HAP-1 (cell line): ENCODE measurements at regions not wholly inside any gene's neighbourhood (a gene's known extent, or its start where the extent isn't known, plus 50 kb on each side); places are given as distances from the start of the nearest gene placed in this dataset.

Source experiments
- DNase-seq, 2 experiments: peaks; one replicate each; pipeline ENCODE4 v3.0.0-alpha.2; 2016 to 2020; ENCODE audit warnings: low spot score in 2 of 2
- H3K27me3 ChIP-seq: fragments of 250-450 bp; sonication (Bioruptor Pico); 2 replicates; pipeline ENCODE4 v1.5.1; 2020; ENCODE audit warnings: low read depth, mild to moderate bottlenecking, moderate library complexity
- H3K36me3 ChIP-seq: fragments of 250-450 bp; sonication (Bioruptor Pico); replicated peaks from 2 replicates; pipeline ENCODE4 v1.5.1; 2020; ENCODE audit warnings: mild to moderate bottlenecking
- H3K4me1 ChIP-seq: fragments of 250-450 bp; sonication (Bioruptor Pico); 2 replicates; pipeline ENCODE4 v1.5.1; 2020; ENCODE audit warnings: mild to moderate bottlenecking
- H3K4me3 ChIP-seq: fragments of 250-450 bp; sonication (Bioruptor Pico); 2 replicates; pipeline ENCODE4 v1.5.1; 2020; ENCODE audit warnings: mild to moderate bottlenecking, moderate library complexity
- H3K9me3 ChIP-seq: fragments of 250-450 bp; sonication (Bioruptor Pico); 2 replicates; pipeline ENCODE4 v1.5.1; 2020; ENCODE audit warnings: mild to moderate bottlenecking, moderate library complexity
- in situ Hi-C: fragments of 300-500 bp; cut with MboI; formaldehyde crosslinking; loops from 3 replicates; pipeline ENCODE4 v1.14.3; 2020; ENCODE audit warnings: low sequenced_read_pairs, inconsistent platforms, mixed read lengths

DNA sequence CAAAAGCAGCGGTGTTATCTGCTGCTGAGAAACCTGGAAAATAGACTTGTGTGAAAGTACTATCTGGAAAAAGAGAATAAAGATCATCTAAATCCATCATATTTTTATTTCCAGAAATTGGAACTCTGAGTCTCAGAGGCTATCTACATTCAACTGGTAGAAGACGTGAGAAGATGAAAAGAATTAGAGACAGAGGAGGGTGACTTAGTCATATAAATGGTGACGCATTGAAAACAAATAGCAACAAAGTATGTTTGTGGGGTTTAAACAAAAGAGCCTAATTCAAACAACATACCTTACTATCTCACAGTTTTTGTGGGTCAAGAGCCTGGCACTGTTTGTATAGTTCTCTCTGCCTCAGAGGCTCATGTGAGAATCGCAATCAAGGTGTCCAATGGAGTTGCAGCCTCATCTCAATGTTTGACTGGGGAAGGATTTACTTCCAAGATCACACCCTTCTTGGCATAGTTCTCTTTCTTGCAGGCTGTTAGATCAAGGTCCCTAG, 757.1 kb upstream of the SLC35B3 start:
- Histone ChIP-seq H3K27me3 (no peaks in the 10 kb centered on the region), H3K4me3 (no peak overlapping the region), H3K9me3 (no peaks in the 10 kb centered on the region), H3K36me3 (no peaks in the 10 kb centered on the region), H3K4me1 (no peaks in the 10 kb centered on the region)
- no peak for DNase-seq
- in situ Hi-C loops: no loop called here

DNA sequence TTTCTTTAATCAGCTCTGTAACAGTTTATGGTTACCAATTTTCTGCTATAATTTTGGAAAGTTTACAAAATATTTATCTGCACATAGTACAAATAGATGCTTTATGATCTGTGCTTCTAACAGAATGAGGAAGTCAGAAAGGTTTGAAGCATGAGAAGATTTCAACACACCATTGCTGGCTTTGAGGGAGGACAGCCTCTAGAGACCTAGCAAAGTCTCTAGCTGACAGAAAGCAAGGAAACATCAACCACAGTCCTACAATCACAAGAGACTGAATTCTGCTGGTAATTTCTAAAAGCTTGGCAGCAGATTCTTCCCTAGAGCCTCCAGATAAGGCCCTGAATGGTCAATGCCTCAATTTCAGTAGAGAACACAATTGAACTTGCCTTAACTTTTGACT, 750.8 kb upstream of the SLC35B3 start:
- Histone ChIP-seq H3K36me3 (no peaks in the 10 kb centered on the region), H3K27me3 (no peaks in the 10 kb centered on the region), H3K4me3 (no peak overlapping the region), H3K9me3 (no peaks in the 10 kb centered on the region), H3K4me1 (no peaks in the 10 kb centered on the region)
- in situ Hi-C loops: no loop called here
- no peak for DNase-seq

DNA sequence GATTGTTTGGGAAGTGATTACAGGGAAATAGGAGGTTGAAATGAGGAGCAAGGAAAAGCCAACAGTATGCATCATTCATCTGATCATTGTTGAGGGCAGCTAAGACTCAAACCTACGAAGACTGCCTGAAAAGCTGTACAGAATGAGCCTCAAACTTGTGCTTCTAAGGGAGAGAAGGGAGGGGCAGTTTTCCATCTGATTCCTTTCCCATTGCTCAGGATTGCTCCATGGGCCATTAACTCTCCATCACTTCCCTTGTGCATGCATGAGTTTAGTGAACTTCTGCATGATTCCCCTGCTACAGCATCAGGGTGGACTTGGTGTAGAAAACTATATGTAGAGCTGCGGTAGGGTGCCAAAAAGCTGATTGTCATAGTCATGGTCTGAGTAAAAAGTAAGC, 742.7 kb upstream of the SLC35B3 start:
- Histone ChIP-seq H3K4me1 (no peaks in the 10 kb centered on the region), H3K9me3 (no peaks in the 10 kb centered on the region; the same call in 1 of the 2 replicates), H3K4me3 (no peak overlapping the region), H3K36me3 (no peaks in the 10 kb centered on the region), H3K27me3 (no peaks in the 10 kb centered on the region)
- DNase-seq: no peak
- in situ Hi-C loops: no loop called here

GRCh38 chr6:9173229-9173628, 737.9 kb upstream of the SLC35B3 start:
- Histone ChIP-seq H3K9me3 (no peaks in the 10 kb centered on the region; the same call in 1 of the 2 replicates), H3K27me3 (no peaks in the 10 kb centered on the region), H3K4me1 (no peaks in the 10 kb centered on the region), H3K4me3 (no peak overlapping the region), H3K36me3 (no peaks in the 10 kb centered on the region)
- no peak for DNase-seq
- in situ Hi-C loops: no loop called here

GRCh38 chr6:9172096-9172495, 736.8 kb upstream of the SLC35B3 start:
- no peaks in the 10 kb centered on the region for H3K4me1 ChIP-seq
- no peaks in the 10 kb centered on the region for H3K36me3 ChIP-seq
- no peak for DNase-seq
- in situ Hi-C loops: no loop called here
- H3K4me3 ChIP-seq: no peak overlapping the region
- H3K27me3 ChIP-seq: no peaks in the 10 kb centered on the region
- no peaks in the 10 kb centered on the region; the same call in 1 of the 2 replicates for H3K9me3 ChIP-seq

GRCh38 chr6:9168669-9169068, 733.3 kb upstream of the SLC35B3 start:
- no peaks in the 10 kb centered on the region for H3K4me1 ChIP-seq
- no peak for DNase-seq
- H3K27me3 ChIP-seq: no peaks in the 10 kb centered on the region
- in situ Hi-C loops: no loop called here
- no peaks in the 10 kb centered on the region for H3K36me3 ChIP-seq
- no peaks in the 10 kb centered on the region for H3K9me3 ChIP-seq
- no peak overlapping the region for H3K4me3 ChIP-seq

- no peaks in the 10 kb centered on the region for H3K4me1 ChIP-seq
- H3K4me3 ChIP-seq: no peak overlapping the region
- no peaks in the 10 kb centered on the region for H3K9me3 ChIP-seq
- no peaks in the 10 kb centered on the region for H3K27me3 ChIP-seq
- no peaks in the 10 kb centered on the region for H3K36me3 ChIP-seq
- DNase-seq: no peak
- in situ Hi-C loops: no loop called here
Measured at GRCh38 chr6:9161731-9162130, 726.4 kb upstream of the SLC35B3 start.

DNA sequence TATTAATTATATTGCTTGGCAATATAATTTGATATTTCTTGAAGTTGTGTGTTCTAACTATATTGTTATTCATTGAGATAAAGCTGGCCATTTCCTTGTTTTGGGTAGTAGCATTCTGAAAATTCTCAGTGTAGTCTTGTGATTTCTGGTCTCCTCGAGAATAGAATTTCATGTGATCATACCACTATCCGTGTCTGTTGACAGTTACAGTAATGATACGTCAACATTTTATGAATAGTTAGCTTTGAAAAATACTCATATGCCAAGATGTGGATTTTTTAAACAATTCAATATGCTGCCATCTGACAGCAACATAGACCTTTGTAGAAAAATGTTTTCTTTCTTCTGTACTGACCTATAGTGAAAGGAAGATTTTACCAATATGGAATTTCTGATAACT, 723.7 kb upstream of the SLC35B3 start:
- in situ Hi-C loops: no loop called here
- Histone ChIP-seq H3K9me3 (no peaks in the 10 kb centered on the region), H3K4me3 (no peak overlapping the region), H3K36me3 (no peaks in the 10 kb centered on the region), H3K4me1 (no peaks in the 10 kb centered on the region), H3K27me3 (no peaks in the 10 kb centered on the region)
- no peak for DNase-seq

DNA sequence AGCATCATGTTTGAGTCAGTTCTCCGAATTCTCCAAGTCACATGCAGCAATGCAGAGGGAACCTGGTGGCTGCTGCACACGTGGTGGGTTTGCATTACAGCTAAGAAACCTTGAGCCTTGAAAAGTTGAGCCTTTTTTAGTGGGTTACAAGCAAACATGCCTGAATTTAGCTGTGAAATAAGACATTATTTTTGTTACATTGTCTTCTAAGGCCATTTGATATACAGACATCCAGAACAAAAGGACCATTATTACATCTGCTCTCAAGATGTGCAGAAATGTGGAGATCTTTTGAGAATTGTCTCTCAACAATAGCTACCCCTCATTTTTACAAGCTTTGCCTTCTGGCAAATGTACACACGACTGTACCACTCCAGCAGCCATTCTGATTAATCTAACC, 720.5 kb upstream of the SLC35B3 start:
- no peaks in the 10 kb centered on the region for H3K9me3 ChIP-seq
- no peaks in the 10 kb centered on the region for H3K36me3 ChIP-seq
- in situ Hi-C loops: no loop called here
- no peak for DNase-seq
- no peaks in the 10 kb centered on the region for H3K4me1 ChIP-seq
- no peaks in the 10 kb centered on the region for H3K27me3 ChIP-seq
- no peak overlapping the region for H3K4me3 ChIP-seq

DNA sequence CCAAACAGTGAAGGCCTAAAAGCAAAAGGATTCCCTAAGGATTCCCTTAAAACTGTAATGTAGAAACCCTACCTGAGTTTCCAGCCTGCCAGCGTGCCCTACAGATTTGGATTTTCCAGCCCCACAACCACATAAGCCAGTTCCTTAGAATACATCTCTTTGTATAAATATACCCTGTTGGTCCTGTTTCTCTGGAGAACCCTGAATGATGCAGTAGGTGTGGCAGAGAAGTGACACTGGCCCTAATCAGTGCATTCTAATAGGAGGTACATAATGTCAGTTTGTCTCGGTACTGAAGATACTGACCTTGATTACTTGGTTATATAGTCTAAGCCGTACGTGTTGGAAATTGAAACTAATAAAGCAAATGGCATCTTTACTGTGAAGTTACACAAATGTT, 707.8 kb upstream of the SLC35B3 start:
- Histone ChIP-seq H3K4me1 (no peaks in the 10 kb centered on the region), H3K36me3 (no peaks in the 10 kb centered on the region), H3K27me3 (no peaks in the 10 kb centered on the region), H3K9me3 (no peaks in the 10 kb centered on the region), H3K4me3 (no peak overlapping the region)
- DNase-seq: no peak
- in situ Hi-C loops: no loop called here

DNA sequence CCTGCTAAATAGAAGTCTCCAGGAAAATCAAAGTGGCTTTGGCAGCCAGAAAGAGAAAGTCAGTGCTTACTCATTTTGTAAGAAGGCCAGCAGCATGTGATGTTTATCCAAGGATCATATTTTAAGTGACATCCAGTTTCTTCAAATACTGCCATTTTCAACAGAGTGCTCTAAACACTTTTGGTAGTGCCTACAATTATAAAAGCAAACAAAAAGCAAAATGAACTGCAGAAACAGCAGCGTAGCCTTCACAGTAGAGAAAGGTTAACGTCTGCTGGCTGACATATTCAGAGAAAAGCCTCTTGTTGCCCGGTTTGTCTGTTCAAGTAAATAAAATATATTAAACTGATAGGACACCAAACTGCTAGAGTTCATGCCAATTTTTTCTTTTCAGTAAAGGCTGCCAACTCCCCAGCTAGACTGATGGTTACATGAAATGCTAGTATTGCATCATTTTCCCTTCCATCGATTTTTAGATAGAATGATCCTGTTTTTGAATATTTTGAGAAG, 705.7 kb upstream of the SLC35B3 start:
- H3K4me1 ChIP-seq: no peaks in the 10 kb centered on the region
- H3K27me3 ChIP-seq: no peaks in the 10 kb centered on the region
- DNase-seq: no peak
- H3K36me3 ChIP-seq: no peaks in the 10 kb centered on the region
- H3K9me3 ChIP-seq: no peaks in the 10 kb centered on the region
- H3K4me3 ChIP-seq: no peak overlapping the region
- in situ Hi-C loops: no loop called here

GRCh38 chr6:9140172-9140571, 704.8 kb upstream of the SLC35B3 start:
- Histone ChIP-seq H3K4me3 (no peak overlapping the region), H3K4me1 (no peaks in the 10 kb centered on the region), H3K27me3 (no peaks in the 10 kb centered on the region), H3K9me3 (no peaks in the 10 kb centered on the region), H3K36me3 (no peaks in the 10 kb centered on the region)
- in situ Hi-C loops: no loop called here
- no peak for DNase-seq

DNA sequence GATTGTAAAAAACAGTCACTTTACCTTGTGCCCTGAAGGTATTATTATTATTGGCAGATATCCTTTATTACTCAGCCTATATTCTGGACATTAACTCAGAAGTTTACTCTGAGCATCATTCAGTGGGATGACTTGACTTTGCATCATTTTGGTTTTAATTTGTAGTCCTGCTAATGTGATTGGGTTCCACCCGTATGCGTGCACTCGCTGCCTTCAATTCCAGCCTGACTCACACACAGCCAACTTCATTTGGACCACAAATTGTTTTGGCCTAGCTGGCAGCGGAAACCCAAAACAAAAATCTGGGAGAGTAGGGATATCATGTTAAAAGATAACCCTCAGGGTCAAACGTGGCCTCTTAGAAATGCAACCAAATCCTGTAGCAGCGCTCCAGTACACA, 704.4 kb upstream of the SLC35B3 start:
- DNase-seq: no peak
- in situ Hi-C loops: no loop called here
- no peaks in the 10 kb centered on the region for H3K9me3 ChIP-seq
- H3K36me3 ChIP-seq: no peaks in the 10 kb centered on the region
- H3K4me3 ChIP-seq: no peak overlapping the region
- H3K27me3 ChIP-seq: no peaks in the 10 kb centered on the region
- H3K4me1 ChIP-seq: no peaks in the 10 kb centered on the region

DNA sequence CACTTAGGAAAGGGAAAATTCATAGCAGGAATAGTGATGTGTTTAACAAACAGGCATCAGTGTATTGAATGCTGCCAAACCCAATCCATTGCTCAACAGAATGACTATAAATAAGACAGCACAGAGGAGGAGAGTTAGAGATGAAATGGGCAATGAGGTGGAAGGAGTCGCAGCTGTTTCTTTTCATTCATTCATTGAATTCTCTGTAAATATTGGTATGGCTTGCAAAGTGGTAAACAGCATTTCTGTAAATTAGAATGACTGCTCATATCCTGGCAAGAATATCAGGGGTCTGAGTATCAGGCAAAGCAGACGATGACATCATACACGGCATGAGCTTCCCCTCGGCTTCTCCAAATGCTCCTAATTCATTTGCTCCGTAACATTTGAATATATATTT, 703.6 kb upstream of the SLC35B3 start:
- DNase-seq: no peak

GRCh38 chr6:9136141-9136822, 700.9 kb upstream of the SLC35B3 start:
- Histone ChIP-seq H3K4me3 (no peak overlapping the region), H3K4me1 (no peaks in the 10 kb centered on the region), H3K36me3 (no peaks in the 10 kb centered on the region), H3K27me3 (no peaks in the 10 kb centered on the region), H3K9me3 (no peaks in the 10 kb centered on the region)
- in situ Hi-C loops: no loop called here
- no peak for DNase-seq

More for the DNA sequence above, 703.6 kb upstream of the SLC35B3 start:
- no peaks in the 10 kb centered on the region for H3K36me3 ChIP-seq
- H3K4me3 ChIP-seq: no peak overlapping the region
- H3K27me3 ChIP-seq: no peaks in the 10 kb centered on the region
- H3K4me1 ChIP-seq: no peaks in the 10 kb centered on the region
- H3K9me3 ChIP-seq: no peaks in the 10 kb centered on the region
- in situ Hi-C loops: no loop called here
